ENCODE measurements at regions not wholly inside any gene's neighbourhood (a gene's known extent, or its start where the extent isn't known, plus 50 kb on each side); places are given as distances from the start of the nearest gene placed in this dataset.
"Not testable (repeated sequence)": the region's sequence is repeated elsewhere in the genome, so short reads cannot be mapped to it uniquely, and the experiment has no call there.

GRCh38 chr9:43089337-43089736, 905.9 kb downstream of the SPATA31A6 start:
- H3K27me3 ChIP-seq (ENCODE audit: control insufficient read depth in 3 of 3, insufficient read depth in 3 of 3, low read length in 2 of 3); H3K4me3 ChIP-seq; H3K9ac ChIP-seq (ENCODE audit: insufficient read depth in 1 of 2, low read length in 2 of 2); H3K4me1 ChIP-seq (ENCODE audit: control insufficient read depth in 5 of 5, insufficient read depth in 5 of 5, low read length in 5 of 5); DNase-seq; ATAC-seq (ENCODE audit: insufficient read depth, low FRiP score); H3K36me3 ChIP-seq (ENCODE audit: control insufficient read depth in 4 of 4, insufficient read depth in 4 of 4, low read length in 4 of 4); H3K27ac ChIP-seq (ENCODE audit: low read depth in 1 of 2, low read length in 1 of 2); H3K9me3 ChIP-seq (ENCODE audit: control insufficient read depth in 4 of 4, insufficient read depth in 3 of 4, low read length in 3 of 4): not testable (repeated sequence)
- WGBS, 2 donors, result 91 to 92% methylated on average over 25 of the region's 25 CpGs

- H3K36me3 ChIP-seq (ENCODE audit: control insufficient read depth in 4 of 4, insufficient read depth in 4 of 4, low read length in 4 of 4); H3K9ac ChIP-seq (ENCODE audit: insufficient read depth in 1 of 2, low read length in 2 of 2); H3K27ac ChIP-seq (ENCODE audit: low read depth in 1 of 2, low read length in 1 of 2); H3K27me3 ChIP-seq (ENCODE audit: control insufficient read depth in 3 of 3, insufficient read depth in 3 of 3, low read length in 2 of 3); H3K9me3 ChIP-seq (ENCODE audit: control insufficient read depth in 4 of 4, insufficient read depth in 3 of 4, low read length in 3 of 4); ATAC-seq (ENCODE audit: insufficient read depth, low FRiP score); H3K4me3 ChIP-seq; DNase-seq; H3K4me1 ChIP-seq (ENCODE audit: control insufficient read depth in 5 of 5, insufficient read depth in 5 of 5, low read length in 5 of 5): not testable (repeated sequence)
- 92 to 93% methylated on average over 9 of the region's 9 CpGs for WGBS, 2 donors
These were observed 926.9 kb downstream of the SPATA31A6 start for GRCh38 chr9:43110376-43110775.

GRCh38 chr9:43112846-43113245, 929.4 kb downstream of the SPATA31A6 start:
- H3K4me3 ChIP-seq; H3K9ac ChIP-seq (ENCODE audit: insufficient read depth in 1 of 2, low read length in 2 of 2); ATAC-seq (ENCODE audit: insufficient read depth, low FRiP score); H3K27me3 ChIP-seq (ENCODE audit: control insufficient read depth in 3 of 3, insufficient read depth in 3 of 3, low read length in 2 of 3); H3K36me3 ChIP-seq (ENCODE audit: control insufficient read depth in 4 of 4, insufficient read depth in 4 of 4, low read length in 4 of 4); H3K4me1 ChIP-seq (ENCODE audit: control insufficient read depth in 5 of 5, insufficient read depth in 5 of 5, low read length in 5 of 5); DNase-seq; H3K27ac ChIP-seq (ENCODE audit: low read depth in 1 of 2, low read length in 1 of 2); H3K9me3 ChIP-seq (ENCODE audit: control insufficient read depth in 4 of 4, insufficient read depth in 3 of 4, low read length in 3 of 4): not testable (repeated sequence)
- 70 to 73% methylated on average over 7 of the region's 7 CpGs for WGBS, 2 donors

- not testable (repeated sequence) for H3K4me3 ChIP-seq; H3K9me3 ChIP-seq (ENCODE audit: control insufficient read depth in 4 of 4, insufficient read depth in 3 of 4, low read length in 3 of 4); H3K4me1 ChIP-seq (ENCODE audit: control insufficient read depth in 5 of 5, insufficient read depth in 5 of 5, low read length in 5 of 5); H3K9ac ChIP-seq (ENCODE audit: insufficient read depth in 1 of 2, low read length in 2 of 2); ATAC-seq (ENCODE audit: insufficient read depth, low FRiP score); H3K36me3 ChIP-seq (ENCODE audit: control insufficient read depth in 4 of 4, insufficient read depth in 4 of 4, low read length in 4 of 4); H3K27ac ChIP-seq (ENCODE audit: low read depth in 1 of 2, low read length in 1 of 2); H3K27me3 ChIP-seq (ENCODE audit: control insufficient read depth in 3 of 3, insufficient read depth in 3 of 3, low read length in 2 of 3); DNase-seq
- WGBS, 2 donors, result 76 to 81% methylated on average over 6 of the region's 6 CpGs
These were observed 932.4 kb downstream of the SPATA31A6 start for GRCh38 chr9:43115813-43116229.

GRCh38 chr9:43118088-43118865, 934.8 kb downstream of the SPATA31A6 start:
- not testable (repeated sequence) for H3K9ac ChIP-seq (ENCODE audit: insufficient read depth in 1 of 2, low read length in 2 of 2); H3K4me1 ChIP-seq (ENCODE audit: control insufficient read depth in 5 of 5, insufficient read depth in 5 of 5, low read length in 5 of 5); H3K36me3 ChIP-seq (ENCODE audit: control insufficient read depth in 4 of 4, insufficient read depth in 4 of 4, low read length in 4 of 4); ATAC-seq (ENCODE audit: insufficient read depth, low FRiP score); H3K27me3 ChIP-seq (ENCODE audit: control insufficient read depth in 3 of 3, insufficient read depth in 3 of 3, low read length in 2 of 3); H3K4me3 ChIP-seq; H3K9me3 ChIP-seq (ENCODE audit: control insufficient read depth in 4 of 4, insufficient read depth in 3 of 4, low read length in 3 of 4); DNase-seq; H3K27ac ChIP-seq (ENCODE audit: low read depth in 1 of 2, low read length in 1 of 2)
- 82 to 86% methylated on average over 11 of the region's 11 CpGs for WGBS, 2 donors

- H3K27ac ChIP-seq (ENCODE audit: low read depth in 1 of 2, low read length in 1 of 2); ATAC-seq (ENCODE audit: insufficient read depth, low FRiP score); DNase-seq; H3K4me3 ChIP-seq; H3K4me1 ChIP-seq (ENCODE audit: control insufficient read depth in 5 of 5, insufficient read depth in 5 of 5, low read length in 5 of 5); H3K27me3 ChIP-seq (ENCODE audit: control insufficient read depth in 3 of 3, insufficient read depth in 3 of 3, low read length in 2 of 3); H3K9ac ChIP-seq (ENCODE audit: insufficient read depth in 1 of 2, low read length in 2 of 2); H3K9me3 ChIP-seq (ENCODE audit: control insufficient read depth in 4 of 4, insufficient read depth in 3 of 4, low read length in 3 of 4); H3K36me3 ChIP-seq (ENCODE audit: control insufficient read depth in 4 of 4, insufficient read depth in 4 of 4, low read length in 4 of 4): not testable (repeated sequence)
- WGBS, 2 donors, result 77% methylated on average over 6 of the region's 7 CpGs
These were observed 936.1 kb downstream of the SPATA31A6 start for GRCh38 chr9:43119565-43119964.

- not testable (repeated sequence) for H3K36me3 ChIP-seq (ENCODE audit: control insufficient read depth in 4 of 4, insufficient read depth in 4 of 4, low read length in 4 of 4); H3K9ac ChIP-seq (ENCODE audit: insufficient read depth in 1 of 2, low read length in 2 of 2); DNase-seq; H3K4me1 ChIP-seq (ENCODE audit: control insufficient read depth in 5 of 5, insufficient read depth in 5 of 5, low read length in 5 of 5); H3K4me3 ChIP-seq; H3K9me3 ChIP-seq (ENCODE audit: control insufficient read depth in 4 of 4, insufficient read depth in 3 of 4, low read length in 3 of 4); ATAC-seq (ENCODE audit: insufficient read depth, low FRiP score); H3K27ac ChIP-seq (ENCODE audit: low read depth in 1 of 2, low read length in 1 of 2); H3K27me3 ChIP-seq (ENCODE audit: control insufficient read depth in 3 of 3, insufficient read depth in 3 of 3, low read length in 2 of 3)
- 88 to 92% methylated on average over 2 of the region's 3 CpGs for WGBS, 2 donors
These were observed 936.5 kb downstream of the SPATA31A6 start for GRCh38 chr9:43119978-43120377.

GRCh38 chr9:43125894-43126293, 942.4 kb downstream of the SPATA31A6 start:
- not testable (repeated sequence) for ATAC-seq (ENCODE audit: insufficient read depth, low FRiP score); DNase-seq; H3K9ac ChIP-seq (ENCODE audit: insufficient read depth in 1 of 2, low read length in 2 of 2); H3K27me3 ChIP-seq (ENCODE audit: control insufficient read depth in 3 of 3, insufficient read depth in 3 of 3, low read length in 2 of 3); H3K4me1 ChIP-seq (ENCODE audit: control insufficient read depth in 5 of 5, insufficient read depth in 5 of 5, low read length in 5 of 5); H3K36me3 ChIP-seq (ENCODE audit: control insufficient read depth in 4 of 4, insufficient read depth in 4 of 4, low read length in 4 of 4); H3K9me3 ChIP-seq (ENCODE audit: control insufficient read depth in 4 of 4, insufficient read depth in 3 of 4, low read length in 3 of 4); H3K4me3 ChIP-seq; H3K27ac ChIP-seq (ENCODE audit: low read depth in 1 of 2, low read length in 1 of 2)
- WGBS, 2 donors, result 88 to 93% methylated on average over 3 of the region's 3 CpGs
